HepG2 (cell line): ENCODE measurements at regions not wholly inside any gene's neighbourhood (a gene's known extent, or its start where the extent isn't known, plus 50 kb on each side); places are given as distances from the start of the nearest gene placed in this dataset.

Source experiments
- ATAC-seq: fragments of 200-7000 bp; cut with Tn5 transposase; 3 replicates; pipeline ENCODE4 v1.9.1; 2020; ENCODE audit warnings: mild to moderate bottlenecking, moderate library complexity
- BruUV-seq: library from RNA; stranded (reverse); fragments of 400-500 nt; replicated peaks from 2 replicates; lab custom pipeline; 2021; lab: Mats Ljungman, UMichigan
- CTCF ChIA-PET: fragments of 300-600 bp; formaldehyde crosslinking; extraction: SDS; loops from one replicate; lab custom pipeline; 2021; ENCODE audit warnings: low total read pairs, inconsistent platforms, low intra/inter-chr PET ratio; lab: Yijun Ruan, JAX
- POLR2A ChIA-PET: fragments of 350-600 bp; sonication (Branson Sonifier 250); formaldehyde crosslinking; loops from one replicate; lab custom pipeline; 2020; ENCODE audit warnings: antibody characterized with exemption, inconsistent platforms; lab: Yijun Ruan, JAX
- DNase-seq: peaks from one replicate; pipeline ENCODE4 v3.0.0-alpha.2; 2015; ENCODE audit warnings: low spot score
- FAIRE-seq: peaks from 3 replicates; lab custom pipeline; 2011; peaks lifted over from hg19 to GRCh38; lab: Jason Lieb, UNC
- H2AFZ ChIP-seq: one replicate; pipeline ENCODE4 v1.6.1; 2011; ENCODE audit warnings: low read length, inconsistent platforms
- H3K27ac ChIP-seq: fragments of 300-600 bp; 3 replicates; pipeline ENCODE4 v1.8.0; 2011; ENCODE audit warnings: mixed run types, mild to moderate bottlenecking, mixed read lengths, low read length, inconsistent platforms; ENCODE audit not compliant: insufficient read depth; ENCODE audit errors: extremely low read length
- H3K27me3 ChIP-seq, 2 experiments: fragments of 200-600 bp in 1 of 2; 2 replicates in 1 of 2; 3 replicates in 1 of 2; pipeline versions ENCODE4 v1.6.0 to v1.8.0; 2011; ENCODE audit warnings: low read length in 2 of 2, mild to moderate bottlenecking in 2 of 2, moderate library complexity in 2 of 2, inconsistent platforms in 1 of 2; ENCODE audit not compliant: insufficient read depth in 2 of 2, control insufficient read depth in 1 of 2
- H3K36me3 ChIP-seq, 2 experiments: fragments of 200-600 bp in 1 of 2; replicated peaks in 1 of 2; 2 replicates in 1 of 2; 3 replicates in 1 of 2; pipeline versions ENCODE4 v1.5.1 to v1.8.0; 2011; ENCODE audit warnings: low read length in 2 of 2, inconsistent platforms in 1 of 2; ENCODE audit not compliant: insufficient read depth in 2 of 2, control insufficient read depth in 1 of 2
- H3K4me1 ChIP-seq: 2 replicates; pipeline ENCODE4 v1.5.1; 2012; ENCODE audit warnings: low read length, inconsistent platforms; ENCODE audit not compliant: insufficient read depth
- H3K4me2 ChIP-seq: 2 replicates; pipeline ENCODE4 v1.6.0; 2011; ENCODE audit warnings: low read depth, low read length, inconsistent platforms
- H3K4me3 ChIP-seq, 3 experiments: fragments of 200-600 bp in 1 of 3; sonication (generic), shearing (Covaris generic) in 1 of 3; replicated peaks in 1 of 3; 2 replicates each; pipeline ENCODE4 v1.5.1; 2011 to 2016; ENCODE audit warnings: low read length in 3 of 3, inconsistent platforms in 2 of 3, low read depth in 2 of 3, mild to moderate bottlenecking in 2 of 3, control low read depth in 1 of 3, mixed read lengths in 1 of 3; ENCODE audit not compliant: insufficient read depth in 1 of 3
- H3K79me2 ChIP-seq: one replicate; pipeline ENCODE4 v1.6.1; 2011; ENCODE audit warnings: low read length, inconsistent platforms; ENCODE audit not compliant: insufficient read depth
- H3K9ac ChIP-seq: 2 replicates; pipeline ENCODE4 v1.6.0; 2011; ENCODE audit warnings: mild to moderate bottlenecking, low read depth, low read length, inconsistent platforms; ENCODE audit not compliant: insufficient read depth
- H3K9me3 ChIP-seq: 2 replicates; pipeline ENCODE4 v1.5.1; 2012; ENCODE audit warnings: mild to moderate bottlenecking, low read length
- H4K20me1 ChIP-seq: 2 replicates; pipeline ENCODE4 v1.6.0; 2011; ENCODE audit warnings: inconsistent platforms, mild to moderate bottlenecking, low read length, moderate library complexity; ENCODE audit not compliant: insufficient read depth
- ATF4 ChIP-seq, 2 experiments: fragments of 450-650 bp in 1 of 2; sonication (generic) in 1 of 2; formaldehyde crosslinking; IDR thresholded peaks; 2 replicates each; pipeline versions ENCODE4 v1.5.0 to v1.8.0; 2020 to 2022; ENCODE audit warnings: mild to moderate bottlenecking in 1 of 2, missing genetic modification reagents in 1 of 2
- GATAD2A ChIP-seq: IDR thresholded peaks from 2 replicates; pipeline ENCODE4 v1.6.1; 2016
- MLLT10 ChIP-seq: sonication (generic); formaldehyde crosslinking; IDR thresholded peaks from 2 replicates; pipeline ENCODE4 v1.4.0; 2020; ENCODE audit warnings: missing genetic modification reagents
- NONO ChIP-seq, 2 experiments: fragments of 450-650 bp in 1 of 2; sonication (generic) in 1 of 2; formaldehyde crosslinking in 1 of 2; IDR thresholded peaks in 1 of 2; conservative IDR thresholded peaks in 1 of 2; 2 replicates each; pipeline versions ENCODE4 v1.6.1 to v1.8.0; 2017 to 2022; ENCODE audit warnings: mild to moderate bottlenecking in 1 of 2, missing genetic modification reagents in 1 of 2, moderate library complexity in 1 of 2
- RELA ChIP-seq: sonication (generic); formaldehyde crosslinking; IDR thresholded peaks from 2 replicates; pipeline ENCODE4 v1.4.0; 2020; ENCODE audit warnings: missing genetic modification reagents
- RFXAP ChIP-seq: sonication (generic); formaldehyde crosslinking; IDR thresholded peaks from 2 replicates; pipeline ENCODE4 v1.4.0; 2020; ENCODE audit warnings: missing genetic modification reagents, borderline replicate concordance
- SNRNP70 ChIP-seq: fragments of 200-400 bp; formaldehyde crosslinking; IDR thresholded peaks from 2 replicates; pipeline ENCODE4 v1.6.1; 2017; ENCODE audit warnings: mild to moderate bottlenecking, low read depth, low read length, moderate library complexity
- SRY ChIP-seq: sonication (generic); formaldehyde crosslinking; IDR thresholded peaks from 2 replicates; pipeline ENCODE4 v1.8.0; 2022; ENCODE audit warnings: mild to moderate bottlenecking, missing genetic modification reagents
- SUZ12 ChIP-seq: fragments of 150-350 bp; IDR thresholded peaks from 2 replicates; pipeline ENCODE4 v1.6.1; 2014; ENCODE audit warnings: low read depth, low read length
- TEAD3 ChIP-seq: optimal IDR thresholded peaks from 2 replicates; pipeline ENCODE3; 2016; ENCODE audit warnings: borderline replicate concordance
- ZNF225 ChIP-seq: sonication (generic); formaldehyde crosslinking; IDR thresholded peaks from 2 replicates; pipeline ENCODE4 v1.4.0; 2020; ENCODE audit warnings: mild to moderate bottlenecking, missing genetic modification reagents
- ZNF468 ChIP-seq: sonication (generic); formaldehyde crosslinking; IDR thresholded peaks from 2 replicates; pipeline ENCODE4 v1.8.0; 2022; ENCODE audit warnings: mild to moderate bottlenecking, moderate library complexity, missing genetic modification reagents
- ZNF713 ChIP-seq: sonication (generic); formaldehyde crosslinking; IDR thresholded peaks from 2 replicates; pipeline ENCODE4 v1.4.0; 2020; ENCODE audit warnings: mild to moderate bottlenecking, missing genetic modification reagents
- ZNF768 ChIP-seq: sonication (generic); formaldehyde crosslinking; IDR thresholded peaks from 2 replicates; pipeline ENCODE4 v1.4.0; 2020; ENCODE audit warnings: missing genetic modification reagents
- ZNF770 ChIP-seq: sonication (generic); formaldehyde crosslinking; IDR thresholded peaks from 2 replicates; pipeline ENCODE4 v1.5.0; 2020; ENCODE audit warnings: mild to moderate bottlenecking, missing genetic modification reagents
- ZSCAN22 ChIP-seq: sonication (generic); formaldehyde crosslinking; IDR thresholded peaks from 2 replicates; pipeline ENCODE4 v1.4.0; 2020; ENCODE audit warnings: mild to moderate bottlenecking, missing genetic modification reagents
- WGBS: methylation state at CpG from one replicate; pipeline ENCODE4 v1.1.6; 2017; ENCODE audit warnings: low lambda C conversion rate; 5-methylcytosine and 5-hydroxymethylcytosine counted together
- in situ Hi-C: cut with HindIII; loops from 2 replicates; pipeline ENCODE4 v1.10.0; 2017; ENCODE audit warnings: low pct_unique_long_range_greater_than_20kb; ENCODE audit not compliant: extremely low pct_ligation_motif_present
- intact Hi-C: fragments of 100-400 bp; cut with micrococcal nuclease; formaldehyde crosslinking; loops from one replicate; pipeline ENCODE4 v1.10.0; 2022; ENCODE audit not compliant: unreplicated experiment
- TF ChIP-seq, protein P1 (sequence below): conservative IDR thresholded peaks from 2 replicates; pipeline ENCODE4 v1.6.1; 2018; ENCODE audit warnings: missing genetic modification reagents
- TF ChIP-seq, protein P2 (sequence below): sonication (generic); formaldehyde crosslinking; IDR thresholded peaks from 2 replicates; pipeline ENCODE4 v1.8.1; 2022; ENCODE audit warnings: low read depth, mild to moderate bottlenecking, missing genetic modification reagents
- TF ChIP-seq, protein P3 (sequence below): sonication (generic); formaldehyde crosslinking; IDR thresholded peaks from 2 replicates; pipeline ENCODE4 v1.8.0; 2023; ENCODE audit warnings: mild to moderate bottlenecking, missing genetic modification reagents

DNA sequence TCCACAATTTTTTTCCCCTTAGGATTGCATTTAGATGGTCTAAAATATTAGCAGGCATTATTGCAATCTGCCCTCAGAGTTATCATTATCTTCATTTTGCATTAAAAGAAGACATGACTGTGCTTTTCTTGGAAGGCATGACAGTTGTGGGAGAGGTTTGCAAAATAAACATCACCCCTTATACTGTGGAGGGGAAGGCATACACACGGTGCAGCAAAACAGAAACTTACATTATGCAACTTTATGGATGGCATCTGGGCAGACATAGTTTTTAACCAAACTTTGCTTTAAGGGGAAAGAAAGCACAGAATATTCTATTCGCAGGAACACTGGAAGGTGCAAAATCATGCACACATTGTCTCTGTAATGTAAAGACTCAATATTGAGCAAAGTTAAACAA lies 505.8 kb upstream of the ADAMTS16 start:
- ChIA-PET POLR2A (no interaction called here), CTCF (no interaction called here)
- in situ Hi-C loops (no loop called here), intact Hi-C loops (no loop called here)
- ATAC-seq (no peak), DNase-seq (no peak), FAIRE-seq (no peak)
- 3% methylated on average over 2 of the region's 2 CpGs for whole genome bisulfite sequencing
- H3K27me3 ChIP-seq, result no peaks in the 10 kb centered on the region
- H3K4me1 ChIP-seq, result no peaks in the 10 kb centered on the region
- no TSS peak for BruUV-seq
- no peak overlapping the region for H3K4me2 ChIP-seq
- H3K79me2 ChIP-seq, result no peaks in the 10 kb centered on the region
- no peak overlapping the region for H2AFZ ChIP-seq
- H3K9me3 ChIP-seq, result no peaks in the 10 kb centered on the region; the same call in 1 of the 2 replicates
- H3K36me3 ChIP-seq, result no peaks in the 10 kb centered on the region
- H3K9ac ChIP-seq, result no peak overlapping the region
- H3K27ac ChIP-seq, result no peak overlapping the region
- no peaks in the 10 kb centered on the region for H4K20me1 ChIP-seq
- no peak for TF ChIP-seq SUZ12
- TF ChIP-seq, protein P1, sequence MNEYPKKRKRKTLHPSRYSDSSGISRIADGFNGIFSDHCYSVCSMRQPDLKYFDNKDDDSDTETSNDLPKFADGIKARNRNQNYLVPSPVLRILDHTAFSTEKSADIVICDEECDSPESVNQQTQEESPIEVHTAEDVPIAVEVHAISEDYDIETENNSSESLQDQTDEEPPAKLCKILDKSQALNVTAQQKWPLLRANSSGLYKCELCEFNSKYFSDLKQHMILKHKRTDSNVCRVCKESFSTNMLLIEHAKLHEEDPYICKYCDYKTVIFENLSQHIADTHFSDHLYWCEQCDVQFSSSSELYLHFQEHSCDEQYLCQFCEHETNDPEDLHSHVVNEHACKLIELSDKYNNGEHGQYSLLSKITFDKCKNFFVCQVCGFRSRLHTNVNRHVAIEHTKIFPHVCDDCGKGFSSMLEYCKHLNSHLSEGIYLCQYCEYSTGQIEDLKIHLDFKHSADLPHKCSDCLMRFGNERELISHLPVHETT (CRISPR knock-in tag), result no peak
- no peak for TF ChIP-seq ZNF225 (CRISPR knock-in tag)
- TF ChIP-seq, protein P2, sequence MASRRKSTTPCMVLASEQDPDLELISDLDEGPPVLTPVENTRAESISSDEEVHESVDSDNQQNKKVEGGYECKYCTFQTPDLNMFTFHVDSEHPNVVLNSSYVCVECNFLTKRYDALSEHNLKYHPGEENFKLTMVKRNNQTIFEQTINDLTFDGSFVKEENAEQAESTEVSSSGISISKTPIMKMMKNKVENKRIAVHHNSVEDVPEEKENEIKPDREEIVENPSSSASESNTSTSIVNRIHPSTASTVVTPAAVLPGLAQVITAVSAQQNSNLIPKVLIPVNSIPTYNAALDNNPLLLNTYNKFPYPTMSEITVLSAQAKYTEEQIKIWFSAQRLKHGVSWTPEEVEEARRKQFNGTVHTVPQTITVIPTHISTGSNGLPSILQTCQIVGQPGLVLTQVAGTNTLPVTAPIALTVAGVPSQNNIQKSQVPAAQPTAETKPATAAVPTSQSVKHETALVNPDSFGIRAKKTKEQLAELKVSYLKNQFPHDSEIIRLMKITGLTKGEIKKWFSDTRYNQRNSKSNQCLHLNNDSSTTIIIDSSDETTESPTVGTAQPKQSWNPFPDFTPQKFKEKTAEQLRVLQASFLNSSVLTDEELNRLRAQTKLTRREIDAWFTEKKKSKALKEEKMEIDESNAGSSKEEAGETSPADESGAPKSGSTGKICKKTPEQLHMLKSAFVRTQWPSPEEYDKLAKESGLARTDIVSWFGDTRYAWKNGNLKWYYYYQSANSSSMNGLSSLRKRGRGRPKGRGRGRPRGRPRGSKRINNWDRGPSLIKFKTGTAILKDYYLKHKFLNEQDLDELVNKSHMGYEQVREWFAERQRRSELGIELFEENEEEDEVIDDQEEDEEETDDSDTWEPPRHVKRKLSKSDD (CRISPR knock-in tag), result no peak
- TF ChIP-seq NONO (IDR thresholded peaks at IDR 0.05), result no peak
- TF ChIP-seq NONO (CRISPR knock-in tag; conservative IDR thresholded peaks at IDR 0.05), result no peak
- TF ChIP-seq, protein P3, sequence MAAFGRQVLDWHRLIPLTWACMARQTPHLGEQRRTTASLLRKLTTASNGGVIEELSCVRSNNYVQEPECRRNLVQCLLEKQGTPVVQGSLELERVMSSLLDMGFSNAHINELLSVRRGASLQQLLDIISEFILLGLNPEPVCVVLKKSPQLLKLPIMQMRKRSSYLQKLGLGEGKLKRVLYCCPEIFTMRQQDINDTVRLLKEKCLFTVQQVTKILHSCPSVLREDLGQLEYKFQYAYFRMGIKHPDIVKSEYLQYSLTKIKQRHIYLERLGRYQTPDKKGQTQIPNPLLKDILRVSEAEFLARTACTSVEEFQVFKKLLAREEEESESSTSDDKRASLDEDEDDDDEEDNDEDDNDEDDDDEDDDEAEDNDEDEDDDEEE (CRISPR knock-in tag), result no peak
- no peak for TF ChIP-seq ZNF768
- TF ChIP-seq GATAD2A (CRISPR knock-in tag), result no peak
- TF ChIP-seq TEAD3, result no peak
- TF ChIP-seq ZNF713, result no peak
- no peak for TF ChIP-seq ZNF770 (CRISPR knock-in tag)
- TF ChIP-seq RELA, result no peak
- no peak for TF ChIP-seq ZSCAN22
- TF ChIP-seq ATF4 (CRISPR knock-in tag; IDR thresholded peaks at IDR 0.05), result no peak
- TF ChIP-seq MLLT10 (CRISPR knock-in tag), result no peak
- TF ChIP-seq SRY (CRISPR knock-in tag), result no peak
- TF ChIP-seq ZNF468 (CRISPR knock-in tag), result no peak
- TF ChIP-seq RFXAP (CRISPR knock-in tag), result no peak
- TF ChIP-seq SNRNP70, result no peak
- H3K4me3 ChIP-seq, result no peak overlapping the region
